Peyer's patch (tissue), 4 donors: ENCODE measurements at regions not wholly inside any gene's neighbourhood (a gene's known extent, or its start where the extent isn't known, plus 50 kb on each side); places are given as distances from the start of the nearest gene placed in this dataset.

Source experiments
- CTCF ChIP-seq, 6 experiments: fragments of 450-650 bp in 4 of 6; fragments of 200-600 bp in 2 of 6; sonication (generic) in 1 of 6; IDR thresholded peaks; one replicate each; pipeline ENCODE4 v1.5.1; 2017 to 2019; ENCODE audit warnings: antibody characterized with exemption in 6 of 6, mild to moderate bottlenecking in 3 of 6, moderate library complexity in 1 of 6
- POLR2A ChIP-seq, 2 donors: fragments of 450-650 bp; IDR thresholded peaks; one replicate each; pipeline ENCODE4 v1.5.1; 2017; ENCODE audit warnings: antibody characterized with exemption in 2 of 2, mild to moderate bottlenecking in 2 of 2, moderate library complexity in 2 of 2

- TF ChIP-seq POLR2A (IDR thresholded peaks at IDR 0.05) (no peak), CTCF (IDR thresholded peaks at IDR 0.05) (no peak)
Measured at GRCh38 chr4:130068072-130068471, 972.1 kb downstream of the C4orf33 start.
